Ovary (tissue), 7 donors: ENCODE measurements at regions not wholly inside any gene's neighbourhood (a gene's known extent, or its start where the extent isn't known, plus 50 kb on each side); places are given as distances from the start of the nearest gene placed in this dataset.
"Not testable (repeated sequence)": the region's sequence is repeated elsewhere in the genome, so short reads cannot be mapped to it uniquely, and the experiment has no call there.

Experiments
- DNase-seq, 5 donors: peaks; one replicate each; pipeline ENCODE4 v3.0.0-alpha.2; 2019 to 2020
- H3K27ac ChIP-seq, 2 donors: fragments of 200-600 bp; one replicate each; pipeline versions ENCODE4 v1.5.1 to v1.8.0; 2019 to 2022
- H3K27me3 ChIP-seq: fragments of 200-600 bp; one replicate; pipeline ENCODE4 v1.8.0; 2022
- H3K36me3 ChIP-seq: fragments of 200-600 bp; sonication (generic); one replicate; pipeline ENCODE4 v1.5.1; 2019
- H3K4me1 ChIP-seq: one replicate; pipeline ENCODE4 v1.8.1; 2013; ENCODE audit warnings: mild to moderate bottlenecking, moderate library complexity; ENCODE audit not compliant: insufficient read depth
- H3K4me3 ChIP-seq: fragments of 200-600 bp; sonication (generic); one replicate; pipeline ENCODE4 v1.5.1; 2017
- H3K9me3 ChIP-seq, 2 donors: fragments of 200-600 bp in 1 of 2; sonication (generic) in 1 of 2; one replicate each; pipeline versions ENCODE4 v1.5.1 to v1.8.1; 2013 to 2019; ENCODE audit warnings: mild to moderate bottlenecking in 1 of 2, moderate library complexity in 1 of 2
- CTCF ChIP-seq, 3 donors: fragments of 450-650 bp in 2 of 3; fragments of 200-600 bp in 1 of 3; IDR thresholded peaks; one replicate each; pipeline versions ENCODE4 v1.5.1 to v1.8.0; 2016 to 2022; ENCODE audit warnings: antibody characterized with exemption in 3 of 3, mild to moderate bottlenecking in 1 of 3
- EP300 ChIP-seq: sonication (generic); formaldehyde crosslinking; IDR thresholded peaks from one replicate; pipeline ENCODE4 v1.6.1; 2017; ENCODE audit warnings: antibody characterized with exemption
- POLR2A ChIP-seq: fragments of 450-650 bp; IDR thresholded peaks from one replicate; pipeline ENCODE4 v1.6.1; 2017; ENCODE audit warnings: antibody characterized with exemption, mild to moderate bottlenecking, moderate library complexity
- WGBS, 3 donors: extraction: QIAGEN DNeasy Blood & Tissue Kit in 1 of 3; methylation state at CpG; one replicate each; pipeline versions ENCODE4 v1.1.5 to v1.1.7; 2013 to 2017; 5-methylcytosine and 5-hydroxymethylcytosine counted together
- intact Hi-C, 4 donors: fragments of 100-400 bp; cut with DNase I; formaldehyde crosslinking; loops; one replicate each; pipeline versions ENCODE4 v1.11.0 to v1.15.1; 2022 to 2023
- donor health status: DM: no; HTN: no; CAD: no; lungs with moderate emphysema.
- donor health status: DM: no; HTN: no; CAD: no.
- donor health status: Bipolar disorder and iron deficiency.
- donor health status: DM: no; HTN: no; CAD: no.
- donor health status: DM: yes; HTN: yes; CAD: no.

GRCh38 chr5:100409660-100410151 is 125.5 kb upstream of the FAM174A start:
- Histone ChIP-seq H3K4me3 (no peak overlapping the region), H3K27me3 (no peaks in the 10 kb centered on the region), H3K27ac (no peak overlapping the region), H3K36me3 (no peaks in the 10 kb centered on the region), H3K4me1 (no peaks in the 10 kb centered on the region), H3K9me3 (no peaks in the 10 kb centered on the region)
- no peak for TF ChIP-seq CTCF (IDR thresholded peaks at IDR 0.05)
- no peak for TF ChIP-seq POLR2A
- TF ChIP-seq EP300, result no peak
- WGBS, 3 donors, result 17 to 30% (median 19%) methylated on average over 3 of the region's 3 CpGs
- no peak for DNase-seq
- intact Hi-C loops, result no loop called here

- Histone ChIP-seq H3K27ac (no peak overlapping the region), H3K27me3 (no peaks in the 10 kb centered on the region), H3K36me3 (no peaks in the 10 kb centered on the region), H3K4me1 (no peaks in the 10 kb centered on the region), H3K9me3 (no peaks in the 10 kb centered on the region), H3K4me3 (no peak overlapping the region)
- intact Hi-C loops, result no loop called here
- DNase-seq, result no peak
- TF ChIP-seq CTCF (IDR thresholded peaks at IDR 0.05) (no peak), EP300 (no peak), POLR2A (no peak)
- 95 to 97% (median 97%) methylated on average over 3 of the region's 3 CpGs for WGBS, 3 donors
Measured at GRCh38 chr5:100407053-100407452, 128.1 kb upstream of the FAM174A start.

- intact Hi-C loops, result no loop called here
- Histone ChIP-seq H3K27ac (no peak overlapping the region), H3K27me3 (no peaks in the 10 kb centered on the region), H3K4me1 (no peaks in the 10 kb centered on the region), H3K9me3 (no peaks in the 10 kb centered on the region), H3K36me3 (no peaks in the 10 kb centered on the region), H3K4me3 (no peak overlapping the region)
- no peak for DNase-seq
- TF ChIP-seq CTCF (IDR thresholded peaks at IDR 0.05), result no peak
- TF ChIP-seq EP300, result no peak
- TF ChIP-seq POLR2A, result no peak
- WGBS, 3 donors, result 41 to 53% (median 43%) methylated on average over 2 of the region's 2 CpGs
Measured at GRCh38 chr5:100406640-100407039, 128.5 kb upstream of the FAM174A start.

DNA sequence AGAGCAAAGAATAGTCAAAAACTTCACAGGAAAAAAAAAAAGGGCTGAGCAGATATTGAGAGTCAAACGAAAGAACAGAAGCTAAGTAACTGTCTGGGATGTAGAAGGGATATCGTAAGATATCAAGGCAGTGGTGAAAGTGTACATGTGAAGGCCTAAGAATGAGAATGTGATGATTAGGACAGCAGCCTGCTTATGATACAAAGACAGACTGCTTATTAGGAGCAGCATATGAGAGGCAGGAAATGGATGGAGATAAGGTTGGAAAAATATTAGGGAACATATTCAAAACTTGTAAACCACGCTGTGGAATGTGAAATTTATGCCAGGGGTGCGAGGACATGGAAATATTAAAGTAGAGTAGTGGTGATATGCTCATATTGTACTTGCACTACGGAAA is 133.1 kb upstream of the FAM174A start:
- H3K27ac ChIP-seq, result no peak overlapping the region
- DNase-seq, result no peak
- no peaks in the 10 kb centered on the region for H3K36me3 ChIP-seq
- no peaks in the 10 kb centered on the region for H3K9me3 ChIP-seq
- no peaks in the 10 kb centered on the region for H3K4me1 ChIP-seq
- no peak for TF ChIP-seq EP300
- H3K27me3 ChIP-seq, result no peaks in the 10 kb centered on the region
- intact Hi-C loops, result no loop called here
- no peak overlapping the region for H3K4me3 ChIP-seq
- 9 to 24% (median 10%) methylated on average over 5 of the region's 5 CpGs for WGBS, 3 donors

DNA sequence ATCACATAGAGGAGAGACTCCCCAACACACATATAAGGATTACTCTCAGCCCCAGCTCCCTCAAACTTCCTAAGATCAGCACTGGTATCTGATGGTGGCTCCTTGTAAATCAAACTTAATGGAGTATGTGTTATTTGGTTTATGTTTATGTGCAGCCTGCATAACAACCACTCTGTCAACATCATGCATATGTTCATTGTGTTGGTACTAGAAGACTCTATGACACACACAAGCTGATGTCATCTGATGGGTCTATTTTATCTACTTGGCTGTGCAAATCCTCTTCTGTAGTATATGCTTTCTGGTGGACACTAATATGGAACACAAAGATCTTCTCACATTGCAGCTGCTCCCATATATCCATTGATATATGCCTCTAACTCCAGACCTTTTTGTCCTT is 134.0 kb upstream of the FAM174A start:
- no peak for TF ChIP-seq EP300
- no peak for TF ChIP-seq POLR2A
- TF ChIP-seq CTCF (IDR thresholded peaks at IDR 0.05), result no peak
- Histone ChIP-seq H3K36me3 (no peaks in the 10 kb centered on the region), H3K9me3 (no peaks in the 10 kb centered on the region), H3K4me1 (no peaks in the 10 kb centered on the region), H3K27ac (no peak overlapping the region), H3K27me3 (no peaks in the 10 kb centered on the region), H3K4me3 (no peak overlapping the region)
- no peak for DNase-seq
- intact Hi-C loops, result no loop called here

GRCh38 chr5:100398815-100399214 is 136.4 kb upstream of the FAM174A start:
- H3K4me1 ChIP-seq, H3K27me3 ChIP-seq, DNase-seq, H3K36me3 ChIP-seq, H3K27ac ChIP-seq, H3K9me3 ChIP-seq, intact Hi-C loops, H3K4me3 ChIP-seq: not testable (repeated sequence)
- WGBS, 3 donors, result 53 to 60% (median 54%) methylated on average over 3 of the region's 3 CpGs

DNA sequence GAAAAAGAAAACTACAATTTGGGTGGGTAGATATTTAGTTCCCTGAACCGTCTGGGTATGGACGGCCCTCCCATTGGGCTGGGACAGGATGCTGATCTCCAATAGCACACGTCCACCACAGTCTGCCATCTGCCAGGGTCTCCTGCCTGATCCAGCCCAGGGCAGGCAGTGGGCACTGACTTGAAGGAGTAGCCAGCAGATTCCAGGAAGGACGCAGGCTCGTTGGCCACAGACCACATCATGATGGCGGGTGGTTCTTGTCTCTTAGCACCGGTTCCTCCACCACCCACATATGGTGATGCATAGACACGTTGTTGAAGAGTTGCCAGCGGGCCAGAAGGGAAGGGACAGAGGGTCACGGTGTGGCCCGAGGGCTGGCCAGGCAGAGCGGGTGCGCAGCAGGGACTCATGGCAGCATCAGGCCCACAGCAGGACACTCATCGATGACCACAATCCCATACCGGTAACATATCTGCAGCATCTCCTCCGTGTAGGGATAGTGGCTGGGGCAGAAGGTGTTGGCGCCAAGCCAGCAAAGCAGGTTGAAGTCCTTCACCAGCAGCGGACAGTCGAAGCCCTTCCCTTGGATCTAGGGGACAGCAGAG is 155.8 kb upstream of the FAM174A start:
- H3K27ac ChIP-seq, H3K4me1 ChIP-seq, H3K9me3 ChIP-seq, DNase-seq, H3K36me3 ChIP-seq, H3K4me3 ChIP-seq, H3K27me3 ChIP-seq, intact Hi-C loops: not testable (repeated sequence)
- 91 to 93% (median 93%) methylated on average over 16 to 18 of the region's 19 CpGs for WGBS, 3 donors
